ENCODE measurements at regions not wholly inside any gene's neighbourhood (a gene's known extent, or its start where the extent isn't known, plus 50 kb on each side); places are given as distances from the start of the nearest gene placed in this dataset.

DNA sequence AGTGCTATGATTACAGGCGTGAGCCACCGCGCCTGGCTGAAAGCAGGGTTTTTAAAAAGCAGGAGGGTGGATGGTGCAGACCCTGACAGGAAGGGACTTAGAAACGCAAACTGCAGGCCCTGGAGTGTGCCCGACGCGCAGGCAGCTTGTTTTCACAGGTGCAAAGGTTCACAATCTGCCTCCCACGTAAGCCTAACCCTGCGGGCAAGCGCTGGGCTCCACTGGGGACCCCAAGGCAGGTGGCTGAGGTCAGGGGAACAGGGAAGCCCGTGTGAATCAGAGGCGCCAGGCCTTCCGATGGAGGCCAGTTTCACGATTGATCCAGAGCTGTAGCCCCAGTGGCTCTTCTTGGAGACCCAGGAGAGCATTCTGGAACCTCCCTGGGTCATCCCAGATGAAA is 256.3 kb downstream of the BRD1 start:
- no peak for ATAC-seq (ENCODE audit: low FRiP score)
- no peak for TF ChIP-seq CTCF (IDR thresholded peaks at IDR 0.05)
- DNase-seq (ENCODE audit: low spot score), result peak; percentile 10

- TF ChIP-seq CTCF (IDR thresholded peaks at IDR 0.05), result no peak
- peak; percentile 12 for DNase-seq (ENCODE audit: low spot score)
- no peak for ATAC-seq (ENCODE audit: low FRiP score)
Observed at GRCh38 chr22:49570032-49570848, 257.4 kb downstream of the BRD1 start.

DNA sequence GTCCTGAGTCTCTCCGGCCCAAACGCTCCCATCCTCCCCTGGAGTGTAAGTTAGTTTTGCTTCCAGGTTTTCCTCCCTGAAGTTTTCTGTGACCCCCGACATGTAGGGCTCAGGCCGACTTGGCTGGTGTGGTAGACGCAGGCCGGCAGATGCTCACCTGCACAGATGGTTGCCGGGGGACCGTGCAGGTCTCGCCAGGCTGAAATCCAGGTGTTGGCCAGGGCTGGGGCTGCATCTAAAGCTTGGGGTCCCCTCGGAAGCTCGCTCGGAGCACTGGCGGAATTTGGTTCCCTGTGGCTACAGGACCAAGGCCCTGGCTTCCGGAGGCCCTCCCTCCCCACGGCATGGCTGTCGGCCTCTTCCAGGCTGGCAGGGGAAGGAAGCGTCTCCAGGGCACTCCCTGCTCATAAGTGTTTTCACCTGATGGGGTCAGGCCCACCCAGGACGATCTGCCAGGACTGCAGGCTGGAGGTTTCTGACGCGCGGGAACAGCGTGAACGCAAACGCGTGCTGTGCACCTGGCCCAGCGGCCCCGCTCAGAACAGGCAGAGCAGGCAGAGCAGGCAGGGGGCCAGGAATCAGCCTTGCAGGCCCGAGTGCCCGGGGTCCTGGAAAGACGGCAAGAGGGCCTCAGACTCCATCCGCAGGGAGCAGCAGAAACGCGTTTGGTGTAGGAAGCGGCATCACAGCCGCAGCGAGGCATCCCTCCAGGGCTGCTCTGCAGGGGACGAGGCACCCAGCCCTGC is 258.2 kb downstream of the BRD1 start:
- no peak for DNase-seq (ENCODE audit: low spot score)
- ATAC-seq (ENCODE audit: low FRiP score), result no peak
- TF ChIP-seq CTCF (IDR thresholded peaks at IDR 0.05), result no peak

DNA sequence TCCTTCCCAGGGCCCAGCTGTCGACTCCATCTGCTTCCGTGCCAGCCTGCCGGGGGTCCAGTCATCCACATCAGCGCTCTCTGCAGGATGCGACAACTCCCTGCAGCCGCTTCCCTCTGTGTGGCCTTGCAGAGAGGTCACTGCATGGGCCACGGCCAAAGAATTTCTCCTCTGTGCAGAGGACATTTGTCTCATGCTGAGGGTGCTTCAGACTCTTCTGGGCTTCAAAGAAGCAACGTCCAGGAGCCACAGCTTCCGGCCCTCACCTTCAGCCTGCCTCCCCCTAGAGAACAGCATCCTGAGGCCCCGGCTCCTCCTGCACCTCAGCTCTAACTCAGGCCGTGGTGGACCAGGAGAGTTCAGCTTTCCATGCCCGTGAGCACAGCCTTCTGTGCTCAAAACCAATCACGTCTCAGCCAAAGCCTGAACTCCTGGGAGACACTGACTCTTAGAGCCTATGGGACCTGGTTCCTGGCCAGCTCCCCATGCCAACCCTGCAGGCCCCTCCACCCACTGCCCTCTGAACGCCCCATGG is 258.9 kb downstream of the BRD1 start:
- TF ChIP-seq CTCF (IDR thresholded peaks at IDR 0.05), result no peak
- ATAC-seq (ENCODE audit: low FRiP score), result no peak
- peak; percentile 14 for DNase-seq (ENCODE audit: low spot score)

GRCh38 chr22:49567899-49568750 is 259.5 kb downstream of the BRD1 start:
- ATAC-seq (ENCODE audit: low FRiP score), result no peak
- DNase-seq (ENCODE audit: low spot score), result peak; percentile 9
- no peak for TF ChIP-seq CTCF (IDR thresholded peaks at IDR 0.05)

DNA sequence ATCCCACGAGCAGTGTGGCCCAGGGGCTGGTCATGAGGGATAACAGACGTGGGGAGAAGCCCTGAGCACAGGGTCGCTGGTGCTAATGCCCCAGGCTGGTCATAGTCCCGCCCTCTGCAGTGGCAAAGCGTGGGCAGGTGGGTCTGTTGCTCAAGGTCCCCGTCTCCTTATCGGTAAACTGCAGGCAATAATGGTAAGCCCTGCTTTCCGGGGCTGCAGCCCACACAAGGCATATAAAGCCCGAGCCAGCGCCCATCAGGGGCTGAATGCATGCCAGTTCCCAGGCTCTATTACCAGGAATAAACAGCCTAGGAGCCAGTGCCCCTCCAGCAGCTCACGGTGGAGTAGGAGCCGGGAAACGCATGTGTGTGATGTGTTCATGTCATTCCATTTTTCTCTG is 261.0 kb downstream of the BRD1 start:
- no peak for TF ChIP-seq CTCF (IDR thresholded peaks at IDR 0.05)
- ATAC-seq (ENCODE audit: low FRiP score) (no peak), DNase-seq (ENCODE audit: low spot score) (peak; percentile 7)

All from omental fat pad (tissue), 3 donors.